Hepatocyte (in vitro differentiated cells): ENCODE measurements at regions not wholly inside any gene's neighbourhood (a gene's known extent, or its start where the extent isn't known, plus 50 kb on each side); places are given as distances from the start of the nearest gene placed in this dataset.
"Not testable (repeated sequence)": the region's sequence is repeated elsewhere in the genome, so short reads cannot be mapped to it uniquely, and the experiment has no call there.

Experiments
- DNase-seq: peaks from one replicate; pipeline ENCODE4 v3.0.0-alpha.2; 2016; ENCODE audit warnings: low spot score
- H2AFZ ChIP-seq: fragments of 200-600 bp; sonication (generic); 2 replicates; pipeline ENCODE4 v1.6.0; 2016; ENCODE audit warnings: antibody characterized with exemption, mild to moderate bottlenecking
- H3K27ac ChIP-seq: fragments of 200-600 bp; sonication (generic); 2 replicates; pipeline ENCODE4 v1.5.1; 2016; ENCODE audit warnings: mild to moderate bottlenecking
- H3K27me3 ChIP-seq: fragments of 200-600 bp; sonication (generic); 2 replicates; pipeline ENCODE4 v1.6.1; 2016
- H3K36me3 ChIP-seq: fragments of 200-600 bp; sonication (generic); replicated peaks from 2 replicates; pipeline ENCODE4 v1.5.1; 2016; ENCODE audit warnings: low read depth; ENCODE audit not compliant: insufficient read depth
- H3K4me1 ChIP-seq: fragments of 200-600 bp; sonication (generic); 2 replicates; pipeline ENCODE4 v1.5.1; 2016; ENCODE audit warnings: mild to moderate bottlenecking, moderate library complexity; ENCODE audit not compliant: insufficient read depth
- H3K4me2 ChIP-seq: fragments of 200-600 bp; sonication (generic); 2 replicates; pipeline ENCODE4 v1.6.0; 2016
- H3K4me3 ChIP-seq: fragments of 200-600 bp; sonication (generic); 2 replicates; pipeline ENCODE4 v1.5.1; 2016; ENCODE audit warnings: mild to moderate bottlenecking
- H3K79me2 ChIP-seq: fragments of 200-600 bp; sonication (generic); 2 replicates; pipeline ENCODE4 v1.6.0; 2017; ENCODE audit warnings: mild to moderate bottlenecking
- H3K9me2 ChIP-seq: fragments of 200-600 bp; sonication (generic); replicated peaks from 2 replicates; pipeline ENCODE4 v1.6.0; 2017; ENCODE audit warnings: mild to moderate bottlenecking; ENCODE audit not compliant: insufficient read depth
- H3K9me3 ChIP-seq: fragments of 200-600 bp; sonication (generic); 2 replicates; pipeline ENCODE4 v1.5.1; 2016; ENCODE audit warnings: low read depth, mild to moderate bottlenecking
- H4K20me1 ChIP-seq: fragments of 200-600 bp; sonication (generic); 2 replicates; pipeline ENCODE4 v1.6.0; 2016; ENCODE audit warnings: mild to moderate bottlenecking; ENCODE audit not compliant: insufficient read depth, poor library complexity, severe bottlenecking
- EZH2 ChIP-seq: fragments of 200-600 bp; sonication (generic); IDR thresholded peaks from 2 replicates; pipeline ENCODE4 v1.6.1; 2016; ENCODE audit warnings: antibody characterized with exemption, mild to moderate bottlenecking, borderline replicate concordance
- EZH2phosphoT487 ChIP-seq: fragments of 200-600 bp; sonication (generic); IDR thresholded peaks from one replicate; pipeline ENCODE4 v1.6.1; 2018; ENCODE audit warnings: antibody characterized with exemption, mild to moderate bottlenecking, low read depth, moderate library complexity; ENCODE audit not compliant: unreplicated experiment, severe bottlenecking
- WGBS: methylation state at CpG from one replicate; pipeline ENCODE4 v1.1.6; 2016; ENCODE audit warnings: low lambda C conversion rate; ENCODE audit errors: missing lambda C conversion rate; 5-methylcytosine and 5-hydroxymethylcytosine counted together
- TF ChIP-seq, protein P1 (sequence below): fragments of 200-600 bp; sonication (generic); IDR thresholded peaks from 2 replicates; pipeline ENCODE4 v1.5.1; 2016; ENCODE audit warnings: antibody characterized with exemption, mild to moderate bottlenecking; ENCODE audit not compliant: poor library complexity

DNA sequence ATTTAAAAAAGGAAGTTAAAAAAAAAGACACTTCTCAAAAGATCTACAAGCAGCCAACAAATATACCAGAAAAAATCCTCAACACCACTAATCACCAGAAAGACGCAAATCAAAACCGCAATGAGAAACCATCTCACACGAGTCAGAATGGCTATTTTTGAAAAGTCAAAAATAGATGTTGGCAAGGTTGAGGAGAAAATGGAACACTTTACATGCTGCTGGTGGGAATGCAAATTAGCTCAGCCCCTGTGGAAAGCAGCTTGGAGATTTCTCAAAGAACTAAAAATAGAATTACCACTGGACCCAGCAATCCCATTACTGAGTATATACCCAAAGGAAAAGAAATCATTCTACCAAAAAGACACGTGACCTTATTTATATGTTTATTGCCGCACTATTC is 574.7 kb upstream of the ADAMTS9 start:
- Histone ChIP-seq H3K27me3 (no peaks in the 10 kb centered on the region), H3K79me2 (no peaks in the 10 kb centered on the region), H3K4me2 (no peak overlapping the region), H2AFZ (no peak overlapping the region), H3K36me3 (no peaks in the 10 kb centered on the region), H4K20me1 (no peaks in the 10 kb centered on the region), H3K4me3 (no peak overlapping the region), H3K9me3 (no peaks in the 10 kb centered on the region), H3K4me1 (no peaks in the 10 kb centered on the region), H3K27ac (no peak overlapping the region), H3K9me2 (no peaks in the 10 kb centered on the region)
- TF ChIP-seq EZH2 (no peak), EZH2phosphoT487 (no peak)
- TF ChIP-seq, protein P1, sequence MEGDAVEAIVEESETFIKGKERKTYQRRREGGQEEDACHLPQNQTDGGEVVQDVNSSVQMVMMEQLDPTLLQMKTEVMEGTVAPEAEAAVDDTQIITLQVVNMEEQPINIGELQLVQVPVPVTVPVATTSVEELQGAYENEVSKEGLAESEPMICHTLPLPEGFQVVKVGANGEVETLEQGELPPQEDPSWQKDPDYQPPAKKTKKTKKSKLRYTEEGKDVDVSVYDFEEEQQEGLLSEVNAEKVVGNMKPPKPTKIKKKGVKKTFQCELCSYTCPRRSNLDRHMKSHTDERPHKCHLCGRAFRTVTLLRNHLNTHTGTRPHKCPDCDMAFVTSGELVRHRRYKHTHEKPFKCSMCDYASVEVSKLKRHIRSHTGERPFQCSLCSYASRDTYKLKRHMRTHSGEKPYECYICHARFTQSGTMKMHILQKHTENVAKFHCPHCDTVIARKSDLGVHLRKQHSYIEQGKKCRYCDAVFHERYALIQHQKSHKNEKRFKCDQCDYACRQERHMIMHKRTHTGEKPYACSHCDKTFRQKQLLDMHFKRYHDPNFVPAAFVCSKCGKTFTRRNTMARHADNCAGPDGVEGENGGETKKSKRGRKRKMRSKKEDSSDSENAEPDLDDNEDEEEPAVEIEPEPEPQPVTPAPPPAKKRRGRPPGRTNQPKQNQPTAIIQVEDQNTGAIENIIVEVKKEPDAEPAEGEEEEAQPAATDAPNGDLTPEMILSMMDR, result no peak
- 98% methylated on average over 5 of the region's 5 CpGs for WGBS
- no peak for DNase-seq

DNA sequence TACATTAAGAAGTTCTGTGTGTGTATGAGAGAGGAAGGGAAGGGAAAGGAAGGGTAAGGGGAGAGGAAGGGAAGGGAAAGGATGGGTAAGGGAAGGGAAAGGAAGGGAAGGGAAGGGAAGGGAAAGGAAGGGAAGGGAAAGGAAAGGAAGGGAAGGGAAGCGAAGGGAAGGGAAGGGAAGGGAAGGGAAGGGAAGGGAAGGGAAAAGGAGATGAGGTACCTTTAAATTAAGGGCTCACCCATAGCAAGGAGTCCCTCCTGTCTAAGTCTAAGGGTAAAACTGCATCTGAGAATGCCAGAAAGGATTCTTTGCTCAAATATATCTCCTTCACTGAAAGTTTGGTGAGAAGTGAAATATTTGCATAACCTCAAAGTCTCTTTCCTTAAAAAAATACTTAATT is 572.1 kb upstream of the ADAMTS9 start:
- no peak overlapping the region for H3K4me2 ChIP-seq
- no peak overlapping the region for H3K27ac ChIP-seq
- H3K4me1 ChIP-seq, result no peaks in the 10 kb centered on the region
- H3K36me3 ChIP-seq, result no peaks in the 10 kb centered on the region
- no peaks in the 10 kb centered on the region for H3K9me2 ChIP-seq
- no peak overlapping the region for H3K4me3 ChIP-seq
- no peaks in the 10 kb centered on the region for H3K79me2 ChIP-seq
- no peaks in the 10 kb centered on the region for H4K20me1 ChIP-seq
- H3K27me3 ChIP-seq, result no peaks in the 10 kb centered on the region
- TF ChIP-seq, protein P1, result no peak
- TF ChIP-seq EZH2 (no peak), EZH2phosphoT487 (no peak)
- DNase-seq, result no peak
- H3K9me3 ChIP-seq, result no peaks in the 10 kb centered on the region
- H2AFZ ChIP-seq, result no peak overlapping the region
- no CpG with 5 or more reads among the region's 1 CpG for WGBS

DNA sequence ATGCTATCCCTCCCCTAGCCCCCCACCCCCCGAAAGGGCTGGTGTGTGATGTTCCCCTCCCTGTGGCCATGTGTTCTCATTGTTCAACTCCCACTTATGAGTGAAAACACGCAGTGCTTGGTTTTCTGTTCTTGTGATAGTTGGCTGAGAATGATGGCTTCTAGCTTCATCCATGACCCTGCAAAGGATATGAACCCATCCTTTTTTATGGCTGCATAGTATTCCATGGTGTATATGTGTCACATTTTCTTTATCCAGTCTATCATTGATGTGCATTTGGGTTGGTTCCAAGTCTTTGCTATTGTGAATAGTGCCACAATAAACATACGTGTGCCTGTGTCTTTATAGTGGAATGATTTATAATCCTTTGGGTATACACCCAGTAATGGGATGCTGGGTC is 565.1 kb upstream of the ADAMTS9 start:
- H3K79me2 ChIP-seq, H3K9me2 ChIP-seq, H3K27ac ChIP-seq, H3K4me1 ChIP-seq, H4K20me1 ChIP-seq, H3K9me3 ChIP-seq, H3K27me3 ChIP-seq, H3K4me2 ChIP-seq, H3K4me3 ChIP-seq, H2AFZ ChIP-seq, DNase-seq, H3K36me3 ChIP-seq: not testable (repeated sequence)
- 96% methylated on average over 3 of the region's 3 CpGs for WGBS

DNA sequence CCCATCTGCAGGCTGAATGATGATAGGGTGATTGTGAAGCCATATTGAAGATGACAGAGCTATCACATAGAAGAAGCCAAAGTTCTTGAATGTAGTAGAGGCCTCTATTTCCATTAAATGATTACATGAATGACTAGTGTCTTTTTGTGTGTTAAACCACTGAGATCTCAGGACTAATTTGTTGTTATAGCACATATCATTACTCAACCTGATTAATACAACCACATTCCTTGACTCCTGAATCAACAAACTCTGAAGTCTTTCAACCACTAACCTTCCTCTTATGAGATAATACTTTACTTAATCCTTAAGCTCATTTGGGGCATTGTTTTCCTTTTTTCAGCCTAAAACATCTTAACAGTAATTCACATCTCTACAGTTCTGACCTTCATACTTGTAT is 564.5 kb upstream of the ADAMTS9 start:
- Histone ChIP-seq H3K4me2 (no peak overlapping the region), H3K79me2 (no peaks in the 10 kb centered on the region), H3K4me1 (no peaks in the 10 kb centered on the region), H3K9me2 (no peaks in the 10 kb centered on the region), H3K27ac (no peak overlapping the region), H3K36me3 (no peaks in the 10 kb centered on the region), H3K9me3 (no peaks in the 10 kb centered on the region), H2AFZ (no peak overlapping the region), H4K20me1 (no peaks in the 10 kb centered on the region), H3K4me3 (no peak overlapping the region), H3K27me3 (no peaks in the 10 kb centered on the region)
- TF ChIP-seq EZH2phosphoT487 (no peak), EZH2 (no peak)
- TF ChIP-seq, protein P1, result no peak
- no peak for DNase-seq
